Stimulated activated CD8-positive, alpha-beta memory T cell treated with anti-CD3 and anti-CD28 coated beads, Interleukin-7, amount 100 ng/mL, for 48 hours (primary cell): ENCODE measurements at regions not wholly inside any gene's neighbourhood (a gene's known extent, or its start where the extent isn't known, plus 50 kb on each side); places are given as distances from the start of the nearest gene placed in this dataset.

Experiments
- DNase-seq, 2 donors: peaks; one replicate each; pipeline ENCODE4 v3.0.0-alpha.2; 2020; ENCODE audit warnings: low read depth in 1 of 2; ENCODE audit errors: extremely low read depth in 1 of 2

DNA sequence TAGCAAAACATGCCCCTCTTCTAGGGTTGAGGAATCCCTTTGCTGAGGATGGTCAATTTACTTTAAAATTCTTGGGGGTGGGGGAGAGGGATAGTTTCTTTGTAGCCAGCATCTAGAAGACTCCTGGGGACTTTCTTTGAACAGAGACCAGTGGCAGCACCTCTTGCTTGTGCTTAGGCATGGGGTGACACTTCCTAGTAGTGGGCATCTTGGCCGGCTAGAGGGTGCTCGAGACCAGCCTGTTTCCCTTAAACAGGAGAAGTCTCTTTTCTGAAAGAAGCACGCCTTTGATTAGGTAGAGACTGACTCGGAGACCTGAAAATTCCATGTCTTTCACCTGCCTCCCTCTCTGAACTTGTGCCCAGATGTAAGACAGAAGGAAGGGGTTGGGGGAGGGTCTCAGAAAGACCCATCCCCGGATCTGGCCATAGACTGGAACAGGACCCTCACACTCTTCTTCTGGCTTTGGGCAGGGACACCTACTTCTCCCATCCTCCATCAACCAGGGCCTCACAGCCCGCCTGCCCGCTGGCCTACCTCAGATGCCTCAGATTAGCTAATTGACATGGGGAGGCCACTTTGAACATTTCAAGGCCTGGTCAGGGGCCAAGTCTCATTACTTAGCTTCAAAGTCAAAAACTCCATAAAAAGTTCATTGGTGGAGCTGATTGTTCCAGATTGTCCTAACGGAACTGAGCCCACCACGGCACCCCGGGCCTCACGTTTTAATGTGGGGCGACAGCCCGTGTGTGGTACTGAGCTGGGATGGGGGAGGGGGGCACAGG lies 172.2 kb downstream of the CDC5L start:
- DNase-seq, result no peak

GRCh38 chr6:44560458-44561059 lies 173.1 kb downstream of the CDC5L start:
- no peak for DNase-seq

DNA sequence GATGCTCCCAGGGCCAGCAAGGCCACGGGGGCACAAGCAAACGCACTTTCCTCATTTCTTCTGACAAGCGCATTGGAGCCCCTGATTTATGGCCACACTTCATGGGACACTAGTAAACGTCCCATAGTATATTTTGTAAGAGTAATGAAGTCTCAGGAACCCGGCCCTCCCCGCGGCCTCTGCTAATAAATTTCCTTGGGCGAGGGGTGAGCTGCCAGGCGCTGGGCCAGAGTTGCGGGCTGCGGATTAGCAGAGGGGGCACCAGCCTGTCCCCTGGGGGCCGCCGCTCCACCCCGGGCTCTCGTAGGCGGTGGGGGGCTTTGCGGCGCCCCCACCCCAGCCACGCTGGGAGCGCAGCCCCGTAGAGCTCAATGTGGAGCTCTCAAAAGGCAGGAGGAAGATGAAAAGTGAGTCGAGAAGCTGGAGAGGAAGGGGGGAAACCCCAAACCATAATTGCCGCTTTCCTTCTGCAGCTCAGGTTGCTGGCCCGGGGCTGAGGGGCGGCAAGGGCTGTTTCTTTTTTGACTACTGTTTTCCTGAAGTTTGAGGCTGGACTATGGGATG lies 173.6 kb downstream of the CDC5L start:
- no peak for DNase-seq

DNA sequence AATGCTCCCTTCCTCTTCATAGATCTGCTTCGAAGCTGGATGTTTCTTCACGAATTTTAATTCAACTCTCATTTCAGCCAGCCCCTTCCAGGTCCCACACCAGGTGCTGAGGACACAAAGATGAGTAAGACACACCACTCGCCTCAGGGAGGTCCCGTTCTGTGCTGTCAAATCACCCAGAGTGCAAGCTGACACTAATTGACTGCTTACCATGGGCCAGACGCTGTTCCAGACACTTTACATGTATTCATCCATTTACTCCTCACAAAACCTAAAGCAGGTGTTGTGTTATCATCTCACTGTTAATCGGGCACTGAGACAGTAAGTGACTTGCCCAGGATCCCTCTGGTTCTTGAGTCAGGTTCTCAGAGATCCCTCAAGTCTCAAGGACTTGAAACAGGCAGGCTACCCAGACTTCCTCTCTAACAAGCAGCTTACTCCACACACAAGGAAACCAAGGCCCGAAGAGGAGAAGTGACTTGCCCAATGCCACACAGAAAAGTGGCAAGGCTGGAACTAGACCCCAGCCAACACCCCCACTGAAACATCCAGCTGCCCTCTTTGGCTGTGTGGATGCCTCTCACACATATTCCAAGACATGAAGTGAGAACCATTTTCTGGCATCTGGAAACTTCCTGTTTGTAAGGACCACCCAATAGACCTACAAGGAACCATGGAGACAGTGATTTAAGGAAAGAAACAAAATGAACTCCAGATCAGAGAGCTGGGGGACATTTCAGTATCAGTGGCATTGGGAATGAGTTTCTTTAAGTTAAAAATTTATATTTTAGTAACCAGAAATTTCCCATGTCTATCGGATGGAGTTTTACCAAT lies 174.5 kb downstream of the CDC5L start:
- peak in 1 of 2 donors; percentile 3 for DNase-seq

- DNase-seq, result peak in 1 of 2 donors; percentile 2
Observed at GRCh38 chr6:44563397-44563796, 175.9 kb downstream of the CDC5L start.

- DNase-seq, result no peak
Observed at GRCh38 chr6:44564906-44565524, 177.5 kb downstream of the CDC5L start.

GRCh38 chr6:44567406-44567805 lies 179.9 kb downstream of the CDC5L start:
- no peak for DNase-seq

- no peak for DNase-seq
Observed at GRCh38 chr6:44569131-44569530, 181.6 kb downstream of the CDC5L start.

DNA sequence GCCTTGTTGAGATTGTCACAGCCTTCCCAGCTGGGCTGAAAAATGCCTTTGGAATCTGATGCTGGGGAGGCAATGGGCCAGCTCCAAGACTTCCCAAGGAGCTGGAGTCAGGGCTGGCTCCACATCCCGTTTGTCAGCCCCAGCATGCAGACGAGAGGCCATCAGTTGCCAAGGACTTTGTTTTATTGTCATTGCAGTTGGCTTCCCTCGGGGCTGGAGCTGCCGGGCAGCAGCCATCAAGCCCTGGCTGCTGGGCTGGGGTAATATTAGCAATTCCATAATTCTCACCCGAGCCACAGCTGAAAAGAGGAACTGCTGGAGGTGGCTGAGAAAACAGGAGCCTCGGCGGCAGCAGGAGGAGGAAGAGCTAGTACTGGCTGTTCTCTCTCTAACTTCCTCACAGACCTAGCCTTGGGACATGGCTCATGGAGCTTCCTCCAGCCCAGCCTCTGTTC lies 182.5 kb downstream of the CDC5L start:
- no peak for DNase-seq

DNA sequence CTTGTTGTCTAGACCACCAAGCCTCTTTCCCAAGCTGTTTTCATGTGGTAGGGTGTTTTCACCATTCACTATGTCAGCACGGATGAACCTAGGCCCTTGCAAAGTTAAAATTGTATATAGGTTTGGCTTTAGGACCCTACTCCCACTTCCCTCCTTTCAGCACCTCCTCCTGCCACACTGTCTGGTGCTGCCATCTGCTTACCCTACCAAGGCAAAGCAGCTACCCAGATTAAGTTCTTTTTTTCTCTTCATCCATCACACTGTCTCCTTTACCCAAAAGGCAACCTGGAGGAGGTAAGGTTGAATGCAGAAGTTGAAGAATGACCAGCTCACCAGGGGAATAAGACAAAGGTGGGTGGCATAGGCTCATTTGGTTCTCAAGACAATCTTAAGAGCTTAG lies 184.0 kb downstream of the CDC5L start:
- DNase-seq, result no peak

GRCh38 chr6:44572346-44572745 lies 184.8 kb downstream of the CDC5L start:
- no peak for DNase-seq

DNA sequence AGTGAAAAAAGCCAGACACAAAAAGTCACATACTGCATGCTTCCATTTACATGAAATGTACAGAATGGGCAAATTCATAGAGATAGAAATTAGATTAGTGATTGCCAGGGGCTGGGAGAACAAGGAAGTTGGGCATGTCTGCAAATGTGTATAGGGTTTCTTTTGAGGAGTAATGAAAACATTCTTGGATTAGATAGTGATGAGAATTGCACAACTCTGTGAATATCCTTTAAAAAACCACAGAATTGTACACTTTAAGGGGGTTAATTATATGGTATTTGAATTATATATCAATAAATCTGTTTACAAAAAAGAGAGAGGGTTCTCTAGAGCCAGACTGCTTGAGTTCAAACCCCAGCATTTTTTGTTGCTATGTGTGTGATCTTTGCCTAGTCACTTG lies 188.1 kb downstream of the CDC5L start:
- DNase-seq, result no peak

DNA sequence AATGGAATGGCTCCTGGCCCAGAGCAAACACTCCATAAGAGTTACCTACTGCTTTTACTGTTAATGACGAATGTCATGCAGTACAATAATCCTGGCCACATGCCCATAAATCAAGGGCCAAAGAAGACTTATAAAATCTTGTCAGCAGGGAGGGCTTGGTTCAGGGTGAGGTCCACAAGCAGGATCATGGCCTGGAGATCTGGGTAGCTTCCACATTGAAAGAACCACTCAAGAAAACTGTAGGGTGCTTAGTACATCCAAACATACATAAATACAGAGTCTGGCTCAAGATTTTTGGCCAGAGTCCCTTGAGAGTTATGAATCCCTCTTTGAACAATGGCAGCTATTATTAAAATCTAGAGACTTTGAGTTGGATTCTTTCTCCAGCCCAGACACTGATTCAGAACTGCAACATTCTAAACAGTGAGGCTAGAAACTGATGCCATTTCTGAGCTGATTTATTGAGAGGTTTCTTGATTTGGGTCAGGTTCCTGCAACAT lies 188.7 kb downstream of the CDC5L start:
- DNase-seq, result no peak

DNA sequence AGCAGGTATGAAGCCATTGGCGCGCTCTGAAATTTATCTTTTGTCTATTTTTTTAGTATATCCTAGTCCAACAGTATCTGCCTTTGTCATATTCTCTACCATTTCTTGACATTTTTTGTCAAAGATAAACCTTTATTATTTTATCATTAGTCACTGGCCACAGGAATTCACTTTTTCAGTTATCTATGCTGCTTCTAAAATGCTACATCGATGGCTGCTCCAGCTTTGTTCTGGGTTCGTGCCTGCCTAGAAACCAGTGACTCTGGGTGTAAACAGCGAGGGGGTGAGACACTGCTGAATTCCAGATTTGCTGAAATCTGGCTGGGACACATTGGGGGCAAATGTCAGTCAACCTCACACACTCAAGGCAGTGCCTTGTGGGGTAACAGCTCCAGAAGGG lies 193.4 kb downstream of the CDC5L start:
- no peak for DNase-seq

- no peak for DNase-seq
Observed at GRCh38 chr6:44582930-44583329, 195.4 kb downstream of the CDC5L start.

- DNase-seq, result no peak
Observed at GRCh38 chr6:44590471-44590870, 203.0 kb downstream of the CDC5L start.

GRCh38 chr6:44593539-44593944 lies 206.0 kb downstream of the CDC5L start:
- DNase-seq, result peak; percentile 30 to 69

- DNase-seq, result no peak
Observed at GRCh38 chr6:44594481-44594880, 207.0 kb downstream of the CDC5L start.

GRCh38 chr6:44598679-44599078 lies 211.2 kb downstream of the CDC5L start:
- DNase-seq, result no peak

GRCh38 chr6:44599672-44600071 lies 212.2 kb downstream of the CDC5L start:
- DNase-seq, result no peak
